ENCODE measurements at regions not wholly inside any gene's neighbourhood (a gene's known extent, or its start where the extent isn't known, plus 50 kb on each side); places are given as distances from the start of the nearest gene placed in this dataset.

GRCh38 chr2:120922571-120923332, 187.1 kb downstream of the GLI2 start:
- DNase-seq: no peak

GRCh38 chr2:120923426-120923825, 187.8 kb downstream of the GLI2 start:
- DNase-seq: no peak

GRCh38 chr2:120924924-120925323, 189.3 kb downstream of the GLI2 start:
- DNase-seq: no peak

- DNase-seq: no peak
Measured at GRCh38 chr2:120926463-120927264, 191.0 kb downstream of the GLI2 start.

GRCh38 chr2:120927265-120927628, 191.6 kb downstream of the GLI2 start:
- DNase-seq: no peak

GRCh38 chr2:120929829-120930228, 194.2 kb downstream of the GLI2 start:
- no peak for DNase-seq

- DNase-seq: no peak
Measured at GRCh38 chr2:120930236-120930635, 194.6 kb downstream of the GLI2 start.

- DNase-seq: no peak
Measured at GRCh38 chr2:120930864-120931263, 195.2 kb downstream of the GLI2 start.

GRCh38 chr2:120932472-120932871, 196.8 kb downstream of the GLI2 start:
- DNase-seq: no peak

- DNase-seq: no peak
Measured at GRCh38 chr2:120932881-120933280, 197.2 kb downstream of the GLI2 start.

GRCh38 chr2:120933693-120934573, 198.3 kb downstream of the GLI2 start:
- DNase-seq: no peak

GRCh38 chr2:120934574-120935338, 199.1 kb downstream of the GLI2 start:
- no peak for DNase-seq

GRCh38 chr2:120935339-120936313, 200.0 kb downstream of the GLI2 start:
- DNase-seq: no peak

- DNase-seq: no peak
Measured at GRCh38 chr2:120936476-120937334, 201.0 kb downstream of the GLI2 start.

GRCh38 chr2:120937686-120938044, 202.0 kb downstream of the GLI2 start:
- no peak for DNase-seq

- no peak for DNase-seq
Measured at GRCh38 chr2:120938045-120938771, 202.5 kb downstream of the GLI2 start.

- DNase-seq: no peak
Measured at GRCh38 chr2:120939595-120940318, 204.1 kb downstream of the GLI2 start.

GRCh38 chr2:120940319-120940696, 204.6 kb downstream of the GLI2 start:
- no peak for DNase-seq

- no peak for DNase-seq
Measured at GRCh38 chr2:120940726-120941256, 205.1 kb downstream of the GLI2 start.

Measured in RPMI8226 (cell line).